PFSK-1 (cell line): ENCODE measurements at regions not wholly inside any gene's neighbourhood (a gene's known extent, or its start where the extent isn't known, plus 50 kb on each side); places are given as distances from the start of the nearest gene placed in this dataset.

Source experiments
- FOXP2 ChIP-seq: optimal IDR thresholded peaks from 2 replicates; pipeline ENCODE3; 2011; ENCODE audit warnings: borderline replicate concordance, control low read depth, inconsistent platforms; ENCODE audit not compliant: insufficient read depth; ENCODE audit errors: extremely low read length, extremely low read depth
- POLR2AphosphoS5 ChIP-seq: IDR thresholded peaks from 2 replicates; pipeline ENCODE4 v1.6.1; 2012; ENCODE audit warnings: low read depth, mild to moderate bottlenecking, control low read depth, low read length, moderate library complexity
- SIN3A ChIP-seq: IDR thresholded peaks from 2 replicates; pipeline ENCODE4 v1.6.1; 2012; ENCODE audit warnings: mild to moderate bottlenecking, low read length, moderate library complexity, borderline replicate concordance; ENCODE audit not compliant: insufficient read depth
- TAF1 ChIP-seq: IDR thresholded peaks from 2 replicates; pipeline ENCODE4 v1.6.1; 2012; ENCODE audit warnings: low read length, control low read depth, borderline replicate concordance; ENCODE audit not compliant: insufficient read depth

DNA sequence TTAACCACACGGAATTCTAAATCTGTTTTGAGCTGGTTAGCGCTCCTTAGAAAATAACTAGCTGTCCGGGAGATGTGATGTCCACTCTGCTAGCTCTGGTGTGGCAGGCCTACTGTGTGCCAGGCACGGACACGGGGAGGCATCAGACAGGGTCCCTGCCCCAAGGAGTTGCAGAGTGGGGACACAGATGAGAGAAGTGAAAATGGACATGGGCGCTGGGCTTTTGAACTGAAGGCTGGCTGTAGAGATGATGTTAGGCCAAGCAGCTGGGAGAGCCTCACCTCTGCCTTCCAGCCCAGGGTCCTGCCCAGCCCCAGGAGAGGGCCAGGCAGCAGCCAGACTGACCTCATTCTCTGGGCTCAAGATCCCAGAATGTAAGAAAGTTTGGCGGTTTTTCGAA is 368.6 kb downstream of the CTTN start:
- TF ChIP-seq FOXP2 (no peak), TAF1 (no peak), POLR2AphosphoS5 (no peak), SIN3A (no peak)
